Activated T-helper 1 cell treated with anti-CD3 and anti-CD28 coated beads, Interleukin-12 subunit alpha, Interleukin-12 subunit beta, Interleukin-2, Interleukin-4 antibody, amounts not matched to agents 30 ng/mL and 10 ng/mL and 1 ng/mL, durations not matched to agents 14 hours and 24 hours and 36 hours (primary cell): ENCODE measurements at regions not wholly inside any gene's neighbourhood (a gene's known extent, or its start where the extent isn't known, plus 50 kb on each side); places are given as distances from the start of the nearest gene placed in this dataset.

Experiments
- DNase-seq: peaks from one replicate; pipeline ENCODE4 v3.0.0; 2021; ENCODE audit warnings: low spot score
- H3K27ac Mint-ChIP-seq: one replicate; pipeline ENCODE4 v1.8.0; 2021; ENCODE audit warnings: mild to moderate bottlenecking, mixed read lengths
- H3K27me3 Mint-ChIP-seq: one replicate; pipeline ENCODE4 v1.8.0; 2022; ENCODE audit warnings: mild to moderate bottlenecking, moderate library complexity, mixed read lengths; ENCODE audit not compliant: insufficient read depth
- H3K36me3 Mint-ChIP-seq: one replicate; pipeline ENCODE4 v1.8.0; 2021; ENCODE audit warnings: low read depth, mixed read lengths
- H3K4me1 Mint-ChIP-seq: one replicate; pipeline ENCODE4 v1.8.0; 2021; ENCODE audit warnings: low read depth, mixed read lengths
- H3K4me3 Mint-ChIP-seq: one replicate; pipeline ENCODE4 v1.8.0; 2021; ENCODE audit warnings: mild to moderate bottlenecking, moderate library complexity, mixed read lengths
- H3K9me3 Mint-ChIP-seq: one replicate; pipeline ENCODE4 v1.8.0; 2021; ENCODE audit warnings: mixed read lengths
- intact Hi-C: fragments of 100-400 bp; cut with micrococcal nuclease; formaldehyde crosslinking; loops from one replicate; pipeline ENCODE4 v1.15.1; 2024

- Mint-ChIP-seq H3K4me1 (peaks cover 16% of the 10 kb centered on the region), H3K9me3 (no peaks in the 10 kb centered on the region), H3K36me3 (no peaks in the 10 kb centered on the region), H3K4me3 (no peak overlapping the region), H3K27ac (no peak overlapping the region), H3K27me3 (peaks cover 2% of the 10 kb centered on the region)
- intact Hi-C loops: no loop called here
- no peak for DNase-seq
Observed at GRCh38 chr1:8116894-8117264, 90.8 kb upstream of the ERRFI1 start.

GRCh38 chr1:8115769-8116167, 89.7 kb upstream of the ERRFI1 start:
- no peak overlapping the region for H3K27ac Mint-ChIP-seq
- no peak overlapping the region for H3K4me3 Mint-ChIP-seq
- no peaks in the 10 kb centered on the region for H3K9me3 Mint-ChIP-seq
- intact Hi-C loops: no loop called here
- H3K4me1 Mint-ChIP-seq: peaks cover 9% of the 10 kb centered on the region
- no peaks in the 10 kb centered on the region for H3K36me3 Mint-ChIP-seq
- no peak for DNase-seq
- H3K27me3 Mint-ChIP-seq: peaks cover 4% of the 10 kb centered on the region

GRCh38 chr1:8115031-8115768, 89.1 kb upstream of the ERRFI1 start:
- Mint-ChIP-seq H3K4me1 (peaks cover 5% of the 10 kb centered on the region), H3K36me3 (no peaks in the 10 kb centered on the region), H3K4me3 (no peak overlapping the region), H3K27ac (no peak overlapping the region), H3K9me3 (no peaks in the 10 kb centered on the region), H3K27me3 (peaks cover 5% of the 10 kb centered on the region)
- intact Hi-C loops: no loop called here
- DNase-seq: no peak

- intact Hi-C loops: no loop called here
- no peaks in the 10 kb centered on the region for H3K9me3 Mint-ChIP-seq
- H3K4me1 Mint-ChIP-seq: peaks cover 5% of the 10 kb centered on the region
- H3K4me3 Mint-ChIP-seq: no peak overlapping the region
- peaks cover 8% of the 10 kb centered on the region for H3K27me3 Mint-ChIP-seq
- no peak overlapping the region for H3K27ac Mint-ChIP-seq
- H3K36me3 Mint-ChIP-seq: no peaks in the 10 kb centered on the region
- no peak for DNase-seq
Observed at GRCh38 chr1:8113262-8114220, 87.4 kb upstream of the ERRFI1 start.

- no peaks in the 10 kb centered on the region for H3K36me3 Mint-ChIP-seq
- DNase-seq: no peak
- no peaks in the 10 kb centered on the region for H3K9me3 Mint-ChIP-seq
- H3K4me3 Mint-ChIP-seq: no peak overlapping the region
- intact Hi-C loops: no loop called here
- peaks cover 5% of the 10 kb centered on the region for H3K4me1 Mint-ChIP-seq
- H3K27me3 Mint-ChIP-seq: peaks cover 8% of the 10 kb centered on the region
- H3K27ac Mint-ChIP-seq: no peak overlapping the region
Observed at GRCh38 chr1:8112611-8113261, 86.6 kb upstream of the ERRFI1 start.

- Mint-ChIP-seq H3K9me3 (no peaks in the 10 kb centered on the region), H3K27me3 (peaks cover 8% of the 10 kb centered on the region), H3K27ac (no peak overlapping the region), H3K4me3 (no peak overlapping the region), H3K4me1 (peaks cover 5% of the 10 kb centered on the region), H3K36me3 (no peaks in the 10 kb centered on the region)
- DNase-seq: no peak
- intact Hi-C loops: no loop called here
Observed at GRCh38 chr1:8111560-8111959, 85.5 kb upstream of the ERRFI1 start.

- H3K27me3 Mint-ChIP-seq: peaks cover 10% of the 10 kb centered on the region
- no peaks in the 10 kb centered on the region for H3K9me3 Mint-ChIP-seq
- no peak overlapping the region for H3K27ac Mint-ChIP-seq
- peaks cover 5% of the 10 kb centered on the region for H3K4me1 Mint-ChIP-seq
- H3K4me3 Mint-ChIP-seq: no peak overlapping the region
- DNase-seq: no peak
- no peaks in the 10 kb centered on the region for H3K36me3 Mint-ChIP-seq
- intact Hi-C loops: no loop called here
Observed at GRCh38 chr1:8109216-8109615, 83.1 kb upstream of the ERRFI1 start.

GRCh38 chr1:8107897-8108296, 81.8 kb upstream of the ERRFI1 start:
- no peak overlapping the region for H3K27ac Mint-ChIP-seq
- H3K9me3 Mint-ChIP-seq: no peaks in the 10 kb centered on the region
- H3K36me3 Mint-ChIP-seq: no peaks in the 10 kb centered on the region
- H3K4me3 Mint-ChIP-seq: no peak overlapping the region
- H3K4me1 Mint-ChIP-seq: no peaks in the 10 kb centered on the region
- peaks cover 9% of the 10 kb centered on the region for H3K27me3 Mint-ChIP-seq
- intact Hi-C loops: no loop called here
- no peak for DNase-seq

- H3K4me1 Mint-ChIP-seq: no peaks in the 10 kb centered on the region
- no peaks in the 10 kb centered on the region for H3K9me3 Mint-ChIP-seq
- no peak overlapping the region for H3K27ac Mint-ChIP-seq
- no peak for DNase-seq
- peaks cover 8% of the 10 kb centered on the region for H3K27me3 Mint-ChIP-seq
- no peak overlapping the region for H3K4me3 Mint-ChIP-seq
- no peaks in the 10 kb centered on the region for H3K36me3 Mint-ChIP-seq
- intact Hi-C loops: no loop called here
Observed at GRCh38 chr1:8104278-8105236, 78.4 kb upstream of the ERRFI1 start.

- no peaks in the 10 kb centered on the region for H3K36me3 Mint-ChIP-seq
- no peaks in the 10 kb centered on the region for H3K9me3 Mint-ChIP-seq
- no peak for DNase-seq
- H3K27ac Mint-ChIP-seq: no peak overlapping the region
- intact Hi-C loops: loop anchor here (1.0 to 10.0 kb wide), 8 partner anchors 55 to 867 kb away; partner anchors contain the start of genes ERRFI1 and SLC45A1
- no peak overlapping the region for H3K4me3 Mint-ChIP-seq
- peaks cover 37% of the 10 kb centered on the region for H3K4me1 Mint-ChIP-seq
- H3K27me3 Mint-ChIP-seq: peaks cover 5% of the 10 kb centered on the region
Observed at GRCh38 chr1:8097908-8098307, 71.8 kb upstream of the ERRFI1 start.

- peak; percentile 11 for DNase-seq
- H3K36me3 Mint-ChIP-seq: no peaks in the 10 kb centered on the region
- intact Hi-C loops: loop anchor here (1.0 to 10.0 kb wide), 8 partner anchors 56 to 868 kb away; partner anchors contain the start of genes ERRFI1 and SLC45A1
- H3K4me1 Mint-ChIP-seq: peaks cover 37% of the 10 kb centered on the region
- H3K4me3 Mint-ChIP-seq: peak overlapping the region; percentile 63
- H3K9me3 Mint-ChIP-seq: no peaks in the 10 kb centered on the region
- peak overlapping the region; percentile 69 for H3K27ac Mint-ChIP-seq
- H3K27me3 Mint-ChIP-seq: peaks cover 5% of the 10 kb centered on the region
Observed at GRCh38 chr1:8097077-8097799, 71.1 kb upstream of the ERRFI1 start.
